Tibial nerve (tissue), 4 donors: ENCODE measurements at regions not wholly inside any gene's neighbourhood (a gene's known extent, or its start where the extent isn't known, plus 50 kb on each side); places are given as distances from the start of the nearest gene placed in this dataset.

ENCODE experiments used
- EP300 ChIP-seq, 2 donors: sonication (generic); formaldehyde crosslinking; IDR thresholded peaks; one replicate each; pipeline ENCODE4 v1.6.1; 2017; ENCODE audit warnings: antibody characterized with exemption in 2 of 2, mild to moderate bottlenecking in 1 of 2
- TF ChIP-seq, protein P1 (sequence below), 5 experiments: fragments of 200-600 bp in 3 of 5; fragments of 450-650 bp in 2 of 5; sonication (generic) in 3 of 5; IDR thresholded peaks; one replicate each; pipeline ENCODE4 v1.5.1; 2016 to 2019; ENCODE audit warnings: antibody characterized with exemption in 5 of 5, mild to moderate bottlenecking in 3 of 5, moderate library complexity in 2 of 5

DNA sequence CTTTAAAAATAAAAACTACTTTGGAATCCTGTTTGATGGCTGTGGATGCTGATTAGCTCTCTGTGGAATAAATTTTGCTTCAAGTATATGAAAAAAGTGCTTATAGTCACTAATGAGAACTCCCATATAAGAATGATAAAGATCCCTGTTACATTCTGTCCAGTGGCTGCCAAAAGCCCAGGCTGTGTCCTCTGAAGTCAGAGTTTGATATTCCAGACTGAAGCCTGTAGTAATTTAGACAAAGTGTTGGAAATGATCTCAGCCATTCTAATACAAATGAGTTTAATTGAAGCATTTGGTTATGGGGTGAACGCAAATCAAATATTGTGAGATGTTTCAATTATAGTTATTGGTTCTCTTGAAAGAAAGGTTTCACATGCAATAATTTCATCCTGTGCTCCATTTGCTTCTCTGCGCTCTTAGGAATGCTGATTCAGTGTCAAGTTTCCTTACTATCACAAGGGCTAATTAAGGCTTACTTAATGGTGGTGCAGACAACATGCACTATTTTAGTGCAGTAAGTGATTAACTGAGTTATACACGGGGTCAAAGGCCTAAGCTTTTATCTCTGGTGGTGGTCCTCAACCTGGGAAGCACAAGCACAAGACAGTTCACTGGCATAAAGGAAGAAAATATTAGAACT is 867.6 kb downstream of the SORCS1 start:
- TF ChIP-seq, protein P1, sequence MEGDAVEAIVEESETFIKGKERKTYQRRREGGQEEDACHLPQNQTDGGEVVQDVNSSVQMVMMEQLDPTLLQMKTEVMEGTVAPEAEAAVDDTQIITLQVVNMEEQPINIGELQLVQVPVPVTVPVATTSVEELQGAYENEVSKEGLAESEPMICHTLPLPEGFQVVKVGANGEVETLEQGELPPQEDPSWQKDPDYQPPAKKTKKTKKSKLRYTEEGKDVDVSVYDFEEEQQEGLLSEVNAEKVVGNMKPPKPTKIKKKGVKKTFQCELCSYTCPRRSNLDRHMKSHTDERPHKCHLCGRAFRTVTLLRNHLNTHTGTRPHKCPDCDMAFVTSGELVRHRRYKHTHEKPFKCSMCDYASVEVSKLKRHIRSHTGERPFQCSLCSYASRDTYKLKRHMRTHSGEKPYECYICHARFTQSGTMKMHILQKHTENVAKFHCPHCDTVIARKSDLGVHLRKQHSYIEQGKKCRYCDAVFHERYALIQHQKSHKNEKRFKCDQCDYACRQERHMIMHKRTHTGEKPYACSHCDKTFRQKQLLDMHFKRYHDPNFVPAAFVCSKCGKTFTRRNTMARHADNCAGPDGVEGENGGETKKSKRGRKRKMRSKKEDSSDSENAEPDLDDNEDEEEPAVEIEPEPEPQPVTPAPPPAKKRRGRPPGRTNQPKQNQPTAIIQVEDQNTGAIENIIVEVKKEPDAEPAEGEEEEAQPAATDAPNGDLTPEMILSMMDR (IDR thresholded peaks at IDR 0.05), result no peak
- no peak for TF ChIP-seq EP300 (IDR thresholded peaks at IDR 0.05)
